ENCODE measurements at regions not wholly inside any gene's neighbourhood (a gene's known extent, or its start where the extent isn't known, plus 50 kb on each side); places are given as distances from the start of the nearest gene placed in this dataset.

DNA sequence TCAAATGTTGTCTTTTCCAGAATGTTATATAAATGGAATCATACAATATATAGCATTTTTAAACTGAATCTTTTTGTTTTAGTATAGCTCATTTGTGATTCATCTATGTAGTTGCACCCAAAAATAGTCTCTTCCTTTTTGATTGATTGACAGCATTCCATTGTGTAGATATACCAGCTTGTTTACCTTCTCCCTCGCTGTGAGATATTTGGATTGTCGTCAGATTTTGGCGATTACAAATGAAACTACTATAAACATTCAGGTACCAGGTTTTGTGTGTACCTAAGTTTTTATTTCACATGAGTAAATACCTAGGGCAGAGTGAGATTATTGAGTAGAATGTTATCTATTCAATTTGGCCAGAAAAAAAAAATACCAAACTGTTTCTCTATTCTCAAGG is 584.7 kb upstream of the SORCS1 start:
- Histone ChIP-seq H3K9ac (ENCODE audit: low read depth, low read length) (no peak overlapping the region), H3K4me1 (ENCODE audit: control insufficient read depth, insufficient read depth, low read length) (no peaks in the 10 kb centered on the region), H3K27me3 (ENCODE audit: control insufficient read depth, insufficient read depth, low read length) (no peaks in the 10 kb centered on the region), H3K27ac (ENCODE audit: low read depth, low read length) (no peak overlapping the region), H3K36me3 (ENCODE audit: control insufficient read depth, insufficient read depth, low read length) (no peaks in the 10 kb centered on the region), H3K9me3 (ENCODE audit: control insufficient read depth, insufficient read depth, low read length) (no peaks in the 10 kb centered on the region), H3K4me3 (ENCODE audit: low read depth, low read length) (no peak overlapping the region)

DNA sequence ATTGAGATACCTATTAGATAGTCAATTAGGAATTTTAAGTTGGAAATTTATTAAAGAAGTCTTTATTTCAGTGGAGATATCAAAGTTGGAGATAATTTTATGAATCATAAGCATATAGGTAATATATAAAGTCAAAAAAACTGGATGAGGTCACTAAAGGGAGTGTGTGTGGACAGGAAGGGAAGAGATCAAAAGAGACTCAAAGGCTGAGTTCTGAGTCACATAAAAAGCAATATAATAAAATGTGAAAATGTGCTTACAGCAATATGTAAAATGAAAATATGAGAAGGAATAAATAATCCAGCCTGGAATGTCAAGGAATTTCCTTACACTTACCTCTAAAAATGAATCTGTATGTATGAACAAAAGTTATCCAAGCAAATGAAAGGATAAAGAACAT is 583.3 kb upstream of the SORCS1 start:
- no peaks in the 10 kb centered on the region for H3K36me3 ChIP-seq (ENCODE audit: control insufficient read depth, insufficient read depth, low read length)
- H3K27me3 ChIP-seq (ENCODE audit: control insufficient read depth, insufficient read depth, low read length) = no peaks in the 10 kb centered on the region
- H3K9me3 ChIP-seq (ENCODE audit: control insufficient read depth, insufficient read depth, low read length) = no peaks in the 10 kb centered on the region
- no peak overlapping the region for H3K9ac ChIP-seq (ENCODE audit: low read depth, low read length)
- no peak overlapping the region for H3K27ac ChIP-seq (ENCODE audit: low read depth, low read length)
- no peak overlapping the region for H3K4me3 ChIP-seq (ENCODE audit: low read depth, low read length)
- no peaks in the 10 kb centered on the region for H3K4me1 ChIP-seq (ENCODE audit: control insufficient read depth, insufficient read depth, low read length)

DNA sequence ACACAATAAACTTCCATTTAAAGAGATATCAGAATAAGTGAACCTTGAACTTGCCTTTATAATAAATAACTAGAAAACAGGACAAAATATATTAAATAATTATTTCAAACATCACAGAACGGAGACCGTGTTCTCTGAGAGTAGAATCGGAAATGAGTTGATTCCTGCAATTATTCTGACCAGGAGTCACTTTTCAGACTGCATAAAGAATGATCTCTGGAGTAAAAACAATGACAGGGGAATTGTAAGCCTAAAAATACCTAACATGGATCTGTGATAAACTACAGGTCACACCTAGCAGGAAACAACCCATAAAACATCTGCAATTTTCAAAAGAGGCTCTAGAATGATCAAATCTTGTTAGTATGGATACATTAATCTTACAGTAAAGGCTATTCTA is 577.5 kb upstream of the SORCS1 start:
- Histone ChIP-seq H3K4me1 (ENCODE audit: control insufficient read depth, insufficient read depth, low read length) (no peaks in the 10 kb centered on the region), H3K27ac (ENCODE audit: low read depth, low read length) (no peak overlapping the region), H3K4me3 (ENCODE audit: low read depth, low read length) (no peak overlapping the region), H3K9me3 (ENCODE audit: control insufficient read depth, insufficient read depth, low read length) (no peaks in the 10 kb centered on the region), H3K9ac (ENCODE audit: low read depth, low read length) (no peak overlapping the region), H3K36me3 (ENCODE audit: control insufficient read depth, insufficient read depth, low read length) (no peaks in the 10 kb centered on the region), H3K27me3 (ENCODE audit: control insufficient read depth, insufficient read depth, low read length) (no peaks in the 10 kb centered on the region)

DNA sequence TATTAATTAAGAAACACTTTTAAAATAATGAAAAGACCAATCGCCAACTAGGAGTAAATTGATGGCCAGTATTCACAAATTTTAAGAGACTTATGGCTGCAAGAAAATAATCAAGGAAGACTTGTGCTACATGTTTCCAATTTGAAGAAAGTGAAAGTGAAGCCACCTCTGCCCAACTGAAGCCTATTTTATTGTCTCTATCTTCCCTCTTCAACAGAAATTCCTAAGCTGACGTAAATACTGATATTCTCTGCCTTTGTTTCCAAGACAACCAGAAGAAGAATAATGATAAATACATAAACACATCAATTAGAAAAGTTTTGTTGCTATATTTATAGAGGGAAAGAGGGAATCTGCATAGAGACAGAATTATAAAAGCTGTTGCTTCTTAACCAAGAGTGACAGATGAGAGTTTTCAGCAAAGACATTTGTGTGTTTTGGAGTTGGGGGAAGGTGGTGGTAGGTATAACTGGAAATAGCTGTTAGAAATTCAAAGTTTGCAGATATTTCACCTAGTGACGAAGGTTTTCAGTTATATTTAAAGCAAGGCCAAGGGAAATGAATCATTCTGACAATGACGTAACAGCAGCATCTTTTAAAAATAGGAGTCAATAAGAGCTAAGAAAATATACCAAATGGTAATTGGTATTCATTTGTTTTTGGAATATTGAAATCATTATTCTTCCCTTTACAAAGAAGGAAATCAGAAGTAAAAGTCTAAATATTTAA is 576.6 kb upstream of the SORCS1 start:
- no peaks in the 10 kb centered on the region for H3K27me3 ChIP-seq (ENCODE audit: control insufficient read depth, insufficient read depth, low read length)
- H3K36me3 ChIP-seq (ENCODE audit: control insufficient read depth, insufficient read depth, low read length) = no peaks in the 10 kb centered on the region
- H3K27ac ChIP-seq (ENCODE audit: low read depth, low read length) = no peak overlapping the region
- no peak overlapping the region for H3K9ac ChIP-seq (ENCODE audit: low read depth, low read length)
- no peaks in the 10 kb centered on the region for H3K4me1 ChIP-seq (ENCODE audit: control insufficient read depth, insufficient read depth, low read length)
- no peaks in the 10 kb centered on the region for H3K9me3 ChIP-seq (ENCODE audit: control insufficient read depth, insufficient read depth, low read length)
- no peak overlapping the region for H3K4me3 ChIP-seq (ENCODE audit: low read depth, low read length)

DNA sequence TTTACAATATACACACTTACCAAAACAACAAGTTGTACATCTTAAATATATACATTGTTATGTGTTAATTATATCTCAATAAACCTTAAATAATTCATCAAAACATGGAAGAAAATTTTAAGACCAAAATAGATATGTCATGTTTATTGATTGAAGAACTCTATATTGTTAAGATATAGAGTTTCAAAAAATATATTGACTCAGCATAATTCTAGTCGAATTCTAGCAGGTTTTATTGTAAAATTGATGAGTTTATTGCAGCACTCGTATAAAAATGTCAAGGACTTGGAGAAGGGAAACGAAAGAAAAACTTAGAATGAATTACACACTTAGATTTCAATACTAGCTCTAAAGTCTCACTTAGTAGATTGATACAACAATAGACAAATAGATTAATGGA is 575.4 kb upstream of the SORCS1 start:
- H3K36me3 ChIP-seq (ENCODE audit: control insufficient read depth, insufficient read depth, low read length) = no peaks in the 10 kb centered on the region
- no peak overlapping the region for H3K4me3 ChIP-seq (ENCODE audit: low read depth, low read length)
- no peak overlapping the region for H3K9ac ChIP-seq (ENCODE audit: low read depth, low read length)
- H3K4me1 ChIP-seq (ENCODE audit: control insufficient read depth, insufficient read depth, low read length) = no peaks in the 10 kb centered on the region
- H3K27me3 ChIP-seq (ENCODE audit: control insufficient read depth, insufficient read depth, low read length) = no peaks in the 10 kb centered on the region
- no peak overlapping the region for H3K27ac ChIP-seq (ENCODE audit: low read depth, low read length)
- no peaks in the 10 kb centered on the region for H3K9me3 ChIP-seq (ENCODE audit: control insufficient read depth, insufficient read depth, low read length)

DNA sequence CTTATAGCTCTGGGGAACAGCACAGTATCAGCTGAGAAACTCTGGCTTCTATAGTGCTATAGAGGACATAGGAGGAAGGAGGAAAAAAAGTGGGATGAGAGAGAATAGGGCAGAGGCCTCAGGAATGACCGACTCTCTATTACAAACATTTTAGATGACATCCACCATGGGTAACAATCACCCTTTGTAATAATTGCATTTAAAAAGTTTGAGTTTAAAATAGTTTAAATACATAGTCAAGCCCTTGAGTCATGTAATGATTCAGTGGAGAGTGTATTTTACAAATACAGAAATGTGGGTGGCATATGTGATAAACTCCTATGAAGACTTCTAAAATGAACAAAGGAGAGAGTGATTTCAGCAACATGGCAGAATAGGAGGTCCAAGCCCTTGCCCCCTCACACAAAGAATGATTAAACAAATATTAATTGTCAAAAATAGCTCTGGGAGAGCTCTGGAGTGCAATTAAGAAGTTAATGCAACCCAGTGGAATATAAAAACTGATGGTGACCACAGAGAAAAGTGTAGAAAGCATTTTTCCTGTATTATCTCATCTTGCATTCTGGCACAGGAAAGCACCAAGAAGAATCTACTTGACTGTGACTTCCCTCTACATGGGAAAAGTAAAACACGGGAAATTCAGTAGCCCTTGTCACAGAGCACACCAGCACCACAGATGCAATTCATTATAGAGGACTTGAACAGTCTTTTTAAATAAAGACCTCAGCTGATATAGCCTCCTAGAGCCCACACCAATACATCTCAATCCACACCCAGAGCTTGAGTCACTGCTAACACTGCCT is 569.0 kb upstream of the SORCS1 start:
- H3K27ac ChIP-seq (ENCODE audit: low read depth, low read length) = no peak overlapping the region
- H3K9me3 ChIP-seq (ENCODE audit: control insufficient read depth, insufficient read depth, low read length) = no peaks in the 10 kb centered on the region
- no peaks in the 10 kb centered on the region for H3K36me3 ChIP-seq (ENCODE audit: control insufficient read depth, insufficient read depth, low read length)
- no peak overlapping the region for H3K9ac ChIP-seq (ENCODE audit: low read depth, low read length)
- H3K27me3 ChIP-seq (ENCODE audit: control insufficient read depth, insufficient read depth, low read length) = no peaks in the 10 kb centered on the region
- H3K4me1 ChIP-seq (ENCODE audit: control insufficient read depth, insufficient read depth, low read length) = peaks cover 5% of the 10 kb centered on the region; the same call in 1 of the 2 replicates
- no peak overlapping the region for H3K4me3 ChIP-seq (ENCODE audit: low read depth, low read length)

DNA sequence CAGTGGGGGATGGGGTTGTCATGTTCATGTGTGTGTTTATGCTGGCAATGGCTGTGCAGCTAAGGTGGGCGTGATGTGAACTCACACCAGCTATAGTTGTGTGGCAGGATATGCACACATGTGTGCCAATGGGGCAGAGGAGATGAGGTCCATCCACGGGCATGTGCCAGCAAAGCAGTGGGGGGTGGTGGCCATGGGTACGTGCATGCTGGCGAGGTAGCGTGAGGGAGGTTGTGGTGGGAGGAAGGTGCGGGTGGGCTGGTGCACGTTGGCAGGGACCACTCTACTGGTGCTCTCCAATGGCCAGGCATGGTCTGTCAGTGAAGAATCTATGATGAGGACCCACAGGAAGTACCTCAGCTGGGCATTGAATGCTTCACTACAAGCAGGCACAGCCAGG is 567.5 kb upstream of the SORCS1 start:
- H3K4me1 ChIP-seq (ENCODE audit: control insufficient read depth, insufficient read depth, low read length) = peaks cover 6% of the 10 kb centered on the region; the same call in 1 of the 2 replicates
- no peaks in the 10 kb centered on the region for H3K27me3 ChIP-seq (ENCODE audit: control insufficient read depth, insufficient read depth, low read length)
- no peaks in the 10 kb centered on the region for H3K36me3 ChIP-seq (ENCODE audit: control insufficient read depth, insufficient read depth, low read length)
- H3K9me3 ChIP-seq (ENCODE audit: control insufficient read depth, insufficient read depth, low read length) = no peaks in the 10 kb centered on the region
- H3K4me3 ChIP-seq (ENCODE audit: low read depth, low read length) = no peak overlapping the region
- H3K9ac ChIP-seq (ENCODE audit: low read depth, low read length) = no peak overlapping the region
- no peak overlapping the region for H3K27ac ChIP-seq (ENCODE audit: low read depth, low read length)

DNA sequence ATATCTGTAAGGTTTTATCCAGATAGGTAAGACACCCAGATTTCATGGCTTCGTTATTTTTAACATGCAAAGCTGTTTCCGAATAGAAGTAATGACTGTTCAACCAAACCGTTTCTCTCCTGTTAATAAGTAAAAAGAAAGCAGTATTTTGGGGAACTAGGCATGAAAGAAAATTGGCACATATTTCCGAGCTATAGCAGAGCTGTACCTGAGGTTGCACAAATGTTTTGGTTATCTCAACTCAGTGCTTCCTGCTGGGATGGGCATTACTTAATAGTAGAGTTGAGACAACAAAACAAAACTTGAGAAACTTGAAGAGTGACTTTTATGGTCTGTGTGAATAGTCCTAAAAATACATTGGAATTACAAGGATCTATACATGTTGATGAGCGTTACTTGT is 564.3 kb upstream of the SORCS1 start:
- no peak overlapping the region for H3K27ac ChIP-seq (ENCODE audit: low read depth, low read length)

DNA sequence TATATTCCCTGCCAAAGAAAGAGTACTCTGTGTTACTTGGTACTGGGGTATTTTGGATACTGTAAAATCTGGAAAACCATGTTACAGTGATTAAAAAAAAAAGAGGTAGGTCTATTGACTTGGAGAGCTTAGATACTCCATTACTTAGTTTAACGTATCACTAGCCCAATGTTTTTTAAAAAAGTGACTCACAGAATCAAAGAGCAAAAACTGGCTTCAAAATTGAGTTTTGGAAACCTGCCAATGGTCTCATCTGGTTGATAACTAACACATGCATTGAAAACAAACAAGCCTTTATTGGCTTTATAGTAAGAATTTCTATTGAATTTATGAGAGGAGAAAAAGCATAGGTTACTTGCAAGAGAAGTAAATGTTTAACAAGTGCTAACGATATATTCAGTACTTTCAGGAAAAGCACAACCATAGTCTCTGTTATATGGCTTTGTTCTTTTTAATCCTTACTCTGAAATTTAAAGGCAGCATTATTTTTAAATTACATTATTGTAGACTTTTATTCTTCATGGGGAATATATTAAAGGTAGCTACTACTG is 563.3 kb upstream of the SORCS1 start:
- Histone ChIP-seq H3K9me3 (ENCODE audit: control insufficient read depth, insufficient read depth, low read length) (no peaks in the 10 kb centered on the region), H3K27ac (ENCODE audit: low read depth, low read length) (no peak overlapping the region), H3K36me3 (ENCODE audit: control insufficient read depth, insufficient read depth, low read length) (no peaks in the 10 kb centered on the region), H3K4me1 (ENCODE audit: control insufficient read depth, insufficient read depth, low read length) (peaks cover 6% of the 10 kb centered on the region; the same call in 1 of the 2 replicates), H3K27me3 (ENCODE audit: control insufficient read depth, insufficient read depth, low read length) (no peaks in the 10 kb centered on the region), H3K4me3 (ENCODE audit: low read depth, low read length) (no peak overlapping the region), H3K9ac (ENCODE audit: low read depth, low read length) (no peak overlapping the region)

More for the DNA sequence above, 564.3 kb upstream of the SORCS1 start:
- Histone ChIP-seq H3K9me3 (ENCODE audit: control insufficient read depth, insufficient read depth, low read length) (no peaks in the 10 kb centered on the region), H3K36me3 (ENCODE audit: control insufficient read depth, insufficient read depth, low read length) (no peaks in the 10 kb centered on the region), H3K27me3 (ENCODE audit: control insufficient read depth, insufficient read depth, low read length) (no peaks in the 10 kb centered on the region), H3K4me3 (ENCODE audit: low read depth, low read length) (no peak overlapping the region), H3K4me1 (ENCODE audit: control insufficient read depth, insufficient read depth, low read length) (peaks cover 6% of the 10 kb centered on the region; the same call in 1 of the 2 replicates), H3K9ac (ENCODE audit: low read depth, low read length) (no peak overlapping the region)

DNA sequence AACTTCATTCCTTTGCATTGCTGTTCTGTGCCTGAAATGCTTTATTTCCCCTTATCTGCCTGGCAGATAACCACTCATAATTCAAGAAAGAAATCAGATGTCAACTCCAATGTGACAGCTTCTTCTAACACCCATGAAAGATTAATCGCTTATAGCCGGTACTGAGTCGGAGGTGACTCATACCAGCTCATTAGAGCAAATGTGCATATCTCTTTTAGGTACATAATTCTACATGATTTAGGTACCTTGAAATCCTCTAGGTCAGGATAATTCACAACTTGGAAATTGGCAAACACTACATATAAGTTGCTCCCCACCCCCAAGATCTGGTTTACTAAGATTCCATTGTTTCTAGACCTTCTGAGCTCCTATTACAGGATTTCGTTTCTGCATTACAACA is 554.4 kb upstream of the SORCS1 start:
- no peaks in the 10 kb centered on the region for H3K36me3 ChIP-seq (ENCODE audit: control insufficient read depth, insufficient read depth, low read length)
- H3K4me3 ChIP-seq (ENCODE audit: low read depth, low read length) = no peak overlapping the region
- H3K27ac ChIP-seq (ENCODE audit: low read depth, low read length) = no peak overlapping the region
- H3K9ac ChIP-seq (ENCODE audit: low read depth, low read length) = no peak overlapping the region
- H3K9me3 ChIP-seq (ENCODE audit: control insufficient read depth, insufficient read depth, low read length) = no peaks in the 10 kb centered on the region
- no peaks in the 10 kb centered on the region for H3K27me3 ChIP-seq (ENCODE audit: control insufficient read depth, insufficient read depth, low read length)
- H3K4me1 ChIP-seq (ENCODE audit: control insufficient read depth, insufficient read depth, low read length) = no peaks in the 10 kb centered on the region

DNA sequence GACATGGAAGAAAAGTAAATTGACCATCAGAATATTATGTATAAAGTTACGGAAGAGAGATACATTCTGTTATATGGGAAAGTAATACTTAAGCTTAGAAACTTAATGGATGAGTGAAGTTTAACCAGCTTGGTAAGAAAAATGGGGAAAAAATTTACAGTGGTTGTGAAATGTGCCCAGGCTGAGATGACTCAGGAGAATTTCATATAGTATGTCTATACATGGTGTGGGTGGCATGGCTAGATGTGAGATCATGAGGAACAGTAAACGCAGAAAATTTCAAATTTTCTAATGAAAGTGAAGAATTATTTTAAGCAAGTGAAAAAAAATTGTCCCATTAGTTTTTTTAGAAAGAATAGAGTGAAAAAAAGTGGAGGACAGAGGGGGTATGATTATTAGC is 552.5 kb upstream of the SORCS1 start:
- Histone ChIP-seq H3K36me3 (ENCODE audit: control insufficient read depth, insufficient read depth, low read length) (no peaks in the 10 kb centered on the region), H3K4me1 (ENCODE audit: control insufficient read depth, insufficient read depth, low read length) (no peaks in the 10 kb centered on the region), H3K9ac (ENCODE audit: low read depth, low read length) (no peak overlapping the region), H3K27ac (ENCODE audit: low read depth, low read length) (no peak overlapping the region), H3K9me3 (ENCODE audit: control insufficient read depth, insufficient read depth, low read length) (no peaks in the 10 kb centered on the region), H3K27me3 (ENCODE audit: control insufficient read depth, insufficient read depth, low read length) (no peaks in the 10 kb centered on the region), H3K4me3 (ENCODE audit: low read depth, low read length) (no peak overlapping the region)

All from HUES48 (cell line).